Activated naive CD4-positive, alpha-beta T cell treated with anti-CD3 and anti-CD28 coated beads, Interleukin-2, amount 50 U/mL, for 72 hours (primary cell): ENCODE measurements at regions not wholly inside any gene's neighbourhood (a gene's known extent, or its start where the extent isn't known, plus 50 kb on each side); places are given as distances from the start of the nearest gene placed in this dataset.
"Not testable (repeated sequence)": the region's sequence is repeated elsewhere in the genome, so short reads cannot be mapped to it uniquely, and the experiment has no call there.

Source experiments
- ATAC-seq, 2 donors: fragments of 150-1000 bp; cut with Tn5 transposase; 2 replicates each; pipeline ENCODE4 v1.10.0; 2021; ENCODE audit warnings: mild to moderate bottlenecking in 2 of 2, moderate library complexity in 2 of 2
- DNase-seq, 2 donors: peaks; one replicate each; pipeline ENCODE4 v3.0.0; 2021 to 2022; ENCODE audit warnings: low spot score in 2 of 2
- H3K27ac Mint-ChIP-seq, 2 donors: one replicate each; pipeline ENCODE4 v1.8.0; 2022; ENCODE audit warnings: mild to moderate bottlenecking in 2 of 2, mixed read lengths in 2 of 2
- H3K36me3 Mint-ChIP-seq, 2 donors: one replicate each; pipeline ENCODE4 v1.8.0; 2022; ENCODE audit warnings: mixed read lengths in 2 of 2
- H3K9me3 Mint-ChIP-seq, 2 donors: one replicate each; pipeline ENCODE4 v1.8.0; 2022; ENCODE audit warnings: mixed read lengths in 2 of 2

- Mint-ChIP-seq H3K9me3 (peaks cover 22 to 27% of the 10 kb centered on the region in 2 donors), H3K27ac (no peak overlapping the region), H3K36me3 (peaks cover 11 to 12% of the 10 kb centered on the region in 2 donors)
- DNase-seq (no peak), ATAC-seq (no peak)
These were observed 55.0 kb upstream of the IL33 start for GRCh38 chr9:6160579-6160978.

- Mint-ChIP-seq H3K36me3 (no peaks in the 10 kb centered on the region), H3K9me3 (no peaks in the 10 kb centered on the region), H3K27ac (no peak overlapping the region)
- ATAC-seq = peak in 1 of 2 donors; percentile 83
- no peak for DNase-seq
These were observed 62.2 kb upstream of the IL33 start for GRCh38 chr9:6153425-6153824.

GRCh38 chr9:6152788-6153187 is 62.8 kb upstream of the IL33 start:
- ATAC-seq (no peak), DNase-seq (no peak)
- Mint-ChIP-seq H3K27ac (no peak overlapping the region), H3K36me3 (no peaks in the 10 kb centered on the region), H3K9me3 (no peaks in the 10 kb centered on the region)

GRCh38 chr9:6150483-6150882 is 65.1 kb upstream of the IL33 start:
- no peak for ATAC-seq
- no peaks in the 10 kb centered on the region for H3K36me3 Mint-ChIP-seq
- no peak for DNase-seq

GRCh38 chr9:6149315-6149714 is 66.3 kb upstream of the IL33 start:
- DNase-seq (no peak), ATAC-seq (no peak)
- H3K27ac Mint-ChIP-seq = no peak overlapping the region
- H3K36me3 Mint-ChIP-seq = no peaks in the 10 kb centered on the region
- no peaks in the 10 kb centered on the region for H3K9me3 Mint-ChIP-seq

More at GRCh38 chr9:6150483-6150882, 65.1 kb upstream of the IL33 start:
- H3K9me3 Mint-ChIP-seq = no peaks in the 10 kb centered on the region
- H3K27ac Mint-ChIP-seq = no peak overlapping the region

DNA sequence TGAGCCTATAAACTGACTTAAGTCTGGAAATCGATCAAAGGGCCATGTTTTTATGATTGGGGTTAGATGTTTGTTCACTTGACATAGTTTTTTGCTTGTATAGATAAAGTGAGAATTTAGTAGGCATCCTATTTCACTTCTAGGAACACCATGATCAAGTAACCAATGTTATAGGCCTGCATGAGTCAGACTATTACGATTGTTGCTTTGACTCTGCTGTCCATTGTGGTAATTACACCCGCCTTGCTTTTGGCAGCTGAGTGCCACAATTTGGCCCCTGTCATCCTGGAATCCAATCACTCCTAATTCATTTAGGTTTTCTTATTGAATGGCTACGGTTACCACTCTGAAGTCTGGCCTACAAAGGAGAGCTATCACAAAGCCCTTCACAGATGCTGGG is 67.8 kb upstream of the IL33 start:
- ATAC-seq = no peak
- Mint-ChIP-seq H3K27ac (no peak overlapping the region), H3K9me3 (no peaks in the 10 kb centered on the region), H3K36me3 (no peaks in the 10 kb centered on the region)
- no peak for DNase-seq

DNA sequence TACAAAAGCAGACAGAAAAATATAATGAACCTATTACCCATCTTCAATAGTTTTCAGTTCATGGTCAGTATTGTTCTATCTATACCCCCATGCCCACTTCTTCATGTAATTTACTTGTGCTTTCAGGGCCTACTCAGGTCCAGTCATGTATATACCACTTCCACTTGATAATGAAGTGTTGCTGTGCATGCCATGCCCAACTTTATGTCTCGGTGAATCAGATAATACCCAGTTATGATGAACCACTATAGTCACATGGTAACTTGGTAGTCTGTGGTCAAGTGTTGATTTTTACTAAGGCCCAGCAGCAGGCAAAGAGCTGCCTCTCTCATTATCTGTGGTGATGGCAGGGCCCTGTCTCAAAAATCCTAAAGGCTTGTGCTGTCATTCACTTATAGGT is 70.7 kb upstream of the IL33 start:
- no peak for DNase-seq
- Mint-ChIP-seq H3K27ac (no peak overlapping the region), H3K36me3 (no peaks in the 10 kb centered on the region), H3K9me3 (no peaks in the 10 kb centered on the region)
- ATAC-seq = no peak

DNA sequence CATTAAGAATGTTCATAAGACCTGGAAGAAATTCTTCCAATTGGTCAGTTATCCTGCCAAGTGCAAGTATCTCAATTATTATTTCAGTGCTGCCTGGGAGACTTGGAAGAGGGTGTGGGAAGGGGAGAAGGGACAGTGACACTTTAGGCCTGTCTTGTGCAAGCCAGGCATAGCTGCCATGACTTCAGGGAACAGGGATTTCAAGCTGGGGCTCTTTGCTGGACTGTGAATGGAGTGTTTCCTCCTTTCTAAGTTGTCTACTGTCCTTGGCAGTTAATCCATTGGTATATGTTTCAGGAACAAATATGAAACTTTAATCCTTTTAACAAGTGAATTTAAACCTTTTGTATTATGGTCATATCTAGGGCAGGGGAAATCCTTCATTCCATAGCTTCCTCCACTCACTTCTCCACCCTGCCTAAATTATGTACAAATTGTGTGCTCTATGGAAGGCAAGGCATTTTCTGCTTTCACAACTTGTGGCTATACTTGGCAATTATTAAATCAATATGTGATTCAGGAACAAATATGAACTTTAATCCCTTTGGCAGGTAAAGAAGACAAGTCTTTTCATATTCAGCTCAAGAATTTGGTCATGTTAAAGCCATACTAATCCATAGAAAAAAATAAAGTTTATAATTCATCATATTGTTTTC is 72.7 kb upstream of the IL33 start:
- H3K27ac Mint-ChIP-seq = no peak overlapping the region
- DNase-seq (no peak), ATAC-seq (no peak)
- no peaks in the 10 kb centered on the region for H3K36me3 Mint-ChIP-seq
- H3K9me3 Mint-ChIP-seq = no peaks in the 10 kb centered on the region

GRCh38 chr9:6135780-6136179 is 79.8 kb upstream of the IL33 start:
- DNase-seq, H3K36me3 Mint-ChIP-seq, H3K27ac Mint-ChIP-seq, ATAC-seq, H3K9me3 Mint-ChIP-seq: not testable (repeated sequence)

GRCh38 chr9:6134661-6135180 is 80.9 kb upstream of the IL33 start:
- ATAC-seq (no peak), DNase-seq (no peak)
- Mint-ChIP-seq H3K36me3 (peaks cover 6 to 7% of the 10 kb centered on the region in 2 donors), H3K9me3 (peaks cover 0 to 3% of the 10 kb centered on the region in 2 donors), H3K27ac (no peak overlapping the region)

GRCh38 chr9:6133346-6134063 is 82.1 kb upstream of the IL33 start:
- DNase-seq = no peak
- Mint-ChIP-seq H3K36me3 (peaks cover 6 to 7% of the 10 kb centered on the region in 2 donors), H3K27ac (no peak overlapping the region), H3K9me3 (peaks cover 0 to 3% of the 10 kb centered on the region in 2 donors)
- peak; percentile 43 to 86 for ATAC-seq

- ATAC-seq (no peak), DNase-seq (no peak)
- Mint-ChIP-seq H3K36me3 (peaks cover 6 to 7% of the 10 kb centered on the region in 2 donors), H3K27ac (no peak overlapping the region), H3K9me3 (peaks cover 0 to 3% of the 10 kb centered on the region in 2 donors)
These were observed 83.0 kb upstream of the IL33 start for GRCh38 chr9:6132650-6133049.

DNA sequence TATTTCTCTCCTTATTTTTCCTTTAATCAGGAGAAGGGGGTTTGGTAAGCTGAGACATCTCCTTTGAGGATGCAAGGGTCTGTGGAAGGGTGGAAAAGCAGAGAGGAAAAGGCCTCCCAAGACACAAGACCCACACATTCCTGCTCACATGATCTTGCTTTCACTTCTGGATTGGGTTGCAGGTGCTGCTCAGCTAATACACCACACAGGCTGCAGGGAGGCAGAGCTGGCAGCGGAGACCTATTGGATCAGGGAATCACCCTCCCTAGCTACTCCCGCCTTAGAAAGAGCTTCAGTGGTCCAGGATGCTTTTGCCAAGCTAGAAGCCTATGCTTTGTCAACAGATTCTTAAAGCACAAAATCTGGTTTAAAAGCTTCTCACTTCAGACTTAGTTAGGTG is 87.6 kb upstream of the IL33 start:
- Mint-ChIP-seq H3K36me3 (no peaks in the 10 kb centered on the region), H3K9me3 (no peaks in the 10 kb centered on the region), H3K27ac (no peak overlapping the region)
- ATAC-seq (no peak), DNase-seq (no peak)

- Mint-ChIP-seq H3K9me3 (no peaks in the 10 kb centered on the region), H3K36me3 (no peaks in the 10 kb centered on the region), H3K27ac (no peak overlapping the region)
- DNase-seq (no peak), ATAC-seq (no peak)
These were observed 89.2 kb upstream of the IL33 start for GRCh38 chr9:6126377-6126776.

GRCh38 chr9:6123416-6123815 is 92.2 kb upstream of the IL33 start:
- H3K27ac Mint-ChIP-seq = no peak overlapping the region
- ATAC-seq (no peak), DNase-seq (no peak)
- no peaks in the 10 kb centered on the region for H3K36me3 Mint-ChIP-seq
- no peaks in the 10 kb centered on the region for H3K9me3 Mint-ChIP-seq

DNA sequence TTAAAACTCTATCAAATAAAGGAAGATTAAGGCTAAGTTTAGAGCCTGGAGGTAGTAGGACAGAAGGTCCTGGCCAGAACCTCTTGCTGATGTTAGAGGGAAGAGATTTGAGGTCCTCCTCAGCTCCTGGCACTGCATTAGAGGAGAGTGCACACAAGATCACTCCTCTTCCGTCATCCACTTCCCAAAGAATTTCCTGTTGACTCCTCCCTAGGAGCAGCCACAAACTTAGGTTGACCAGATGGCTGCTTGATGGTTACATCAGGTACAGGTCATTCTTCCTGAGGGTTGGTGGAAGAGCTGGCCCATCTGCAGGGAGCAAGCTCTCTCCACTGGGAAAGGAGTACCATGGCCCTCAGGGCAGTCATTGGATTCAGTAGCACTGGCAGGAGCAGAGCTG is 93.9 kb upstream of the IL33 start:
- no peak for DNase-seq
- no peaks in the 10 kb centered on the region for H3K9me3 Mint-ChIP-seq
- no peak for ATAC-seq

DNA sequence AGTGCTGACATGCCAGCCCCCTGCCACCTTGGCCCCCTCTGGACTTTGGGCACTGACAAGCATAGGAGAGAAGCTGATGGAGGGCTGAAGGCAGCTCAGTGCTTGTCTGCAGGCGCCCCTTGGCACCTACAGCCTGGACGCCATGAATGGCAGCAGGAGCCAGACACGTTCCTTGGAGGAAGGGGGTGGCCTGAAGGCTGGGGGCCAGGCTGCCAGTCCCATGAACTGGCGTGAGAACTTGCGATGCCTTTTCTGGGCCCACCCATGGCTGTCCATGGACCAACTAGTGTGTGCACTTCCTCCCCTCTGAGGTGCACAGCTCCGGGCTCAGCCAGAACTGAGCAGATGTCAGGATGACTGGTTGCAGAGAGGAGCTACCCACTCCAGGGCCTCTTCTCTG is 99.0 kb upstream of the RANBP6 start:
- H3K9me3 Mint-ChIP-seq = no peaks in the 10 kb centered on the region
- no peak for ATAC-seq
- H3K36me3 Mint-ChIP-seq = no peaks in the 10 kb centered on the region

More for the DNA sequence above, 93.9 kb upstream of the IL33 start:
- Mint-ChIP-seq H3K36me3 (no peaks in the 10 kb centered on the region), H3K27ac (no peak overlapping the region)

DNA sequence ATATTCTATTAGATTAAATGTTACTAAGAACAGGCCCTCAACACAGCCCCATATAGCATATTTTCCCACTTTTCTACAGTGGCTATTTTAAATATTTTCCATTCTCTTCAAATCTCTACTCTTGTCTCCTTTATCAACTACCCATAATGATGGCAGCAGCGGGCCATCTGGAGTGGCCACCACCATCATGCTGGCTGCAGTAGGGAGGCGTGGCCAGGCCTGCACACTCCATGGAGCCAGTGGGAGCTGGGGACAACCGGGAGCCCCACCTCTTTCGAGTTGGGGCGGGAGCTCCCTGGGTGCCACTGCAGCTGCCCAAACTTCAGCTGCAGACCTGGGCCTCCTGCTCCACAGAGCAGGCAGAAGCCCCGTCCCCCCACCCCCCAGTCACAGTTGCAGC is 98.4 kb upstream of the RANBP6 start:
- H3K9me3 Mint-ChIP-seq = no peaks in the 10 kb centered on the region
- ATAC-seq (no peak), DNase-seq (no peak)
- no peaks in the 10 kb centered on the region for H3K36me3 Mint-ChIP-seq
- H3K27ac Mint-ChIP-seq = no peak overlapping the region

More for the DNA sequence above, 99.0 kb upstream of the RANBP6 start:
- no peak overlapping the region for H3K27ac Mint-ChIP-seq
- DNase-seq = no peak
